Mesodermal cell (in vitro differentiated cells): ENCODE measurements at regions not wholly inside any gene's neighbourhood (a gene's known extent, or its start where the extent isn't known, plus 50 kb on each side); places are given as distances from the start of the nearest gene placed in this dataset.
"Not testable (repeated sequence)": the region's sequence is repeated elsewhere in the genome, so short reads cannot be mapped to it uniquely, and the experiment has no call there.

ENCODE experiments used
- H3K27ac ChIP-seq: 2 replicates; pipeline ENCODE4 v1.7.0; 2013; ENCODE audit warnings: mild to moderate bottlenecking, low read depth, low read length, moderate library complexity; ENCODE audit not compliant: severe bottlenecking
- H3K36me3 ChIP-seq: 2 replicates; pipeline ENCODE4 v1.7.1; 2013; ENCODE audit warnings: mild to moderate bottlenecking, low read length, moderate library complexity; ENCODE audit not compliant: control insufficient read depth, insufficient read depth
- H3K4me1 ChIP-seq: one replicate; pipeline ENCODE4 v1.7.1; 2013; ENCODE audit warnings: mild to moderate bottlenecking, low read length; ENCODE audit not compliant: insufficient read depth, control insufficient read depth, poor library complexity, severe bottlenecking
- H3K4me3 ChIP-seq: 2 replicates; pipeline ENCODE4 v1.7.0; 2013; ENCODE audit warnings: low read length, control low read depth, mild to moderate bottlenecking; ENCODE audit not compliant: insufficient read depth, poor library complexity, severe bottlenecking; ENCODE audit errors: extremely low read depth
- H3K9me3 ChIP-seq: 2 replicates; pipeline ENCODE4 v1.7.1; 2013; ENCODE audit warnings: mild to moderate bottlenecking, low read length, moderate library complexity; ENCODE audit not compliant: control insufficient read depth
- WGBS, 2 experiments: methylation state at CpG; one replicate each; pipeline ENCODE4 v1.1.5; 2013; ENCODE audit warnings: missing lambda C conversion rate in 2 of 2; ENCODE audit not compliant: insufficient coverage in 2 of 2; 5-methylcytosine and 5-hydroxymethylcytosine counted together

DNA sequence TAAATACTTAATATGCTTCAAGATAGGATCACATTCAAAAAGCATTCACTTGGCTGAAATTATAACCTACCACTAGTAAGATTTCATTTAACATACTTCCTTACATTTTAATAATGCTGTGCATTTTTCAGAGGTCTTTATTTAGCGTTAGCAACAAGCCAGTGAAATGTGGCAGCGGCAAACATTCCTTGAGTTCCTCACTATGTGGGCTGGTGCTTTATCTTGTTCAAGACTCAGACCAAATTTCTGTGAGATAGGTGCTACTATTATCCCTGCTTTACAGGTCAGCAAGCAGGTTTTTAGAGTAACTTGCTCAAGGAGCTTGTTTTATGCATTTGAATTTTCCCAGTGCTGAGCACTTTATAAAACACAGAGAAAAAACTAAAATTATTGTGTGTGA is 132.7 kb downstream of the PLPPR4 start:
- Histone ChIP-seq H3K4me1 (peaks cover 3% of the 10 kb centered on the region), H3K36me3 (no peaks in the 10 kb centered on the region), H3K4me3 (no peak overlapping the region), H3K9me3 (no peaks in the 10 kb centered on the region), H3K27ac (no peak overlapping the region)
- 55 to 83% methylated on average over 2 of the region's 2 CpGs for WGBS, 2 experiments

DNA sequence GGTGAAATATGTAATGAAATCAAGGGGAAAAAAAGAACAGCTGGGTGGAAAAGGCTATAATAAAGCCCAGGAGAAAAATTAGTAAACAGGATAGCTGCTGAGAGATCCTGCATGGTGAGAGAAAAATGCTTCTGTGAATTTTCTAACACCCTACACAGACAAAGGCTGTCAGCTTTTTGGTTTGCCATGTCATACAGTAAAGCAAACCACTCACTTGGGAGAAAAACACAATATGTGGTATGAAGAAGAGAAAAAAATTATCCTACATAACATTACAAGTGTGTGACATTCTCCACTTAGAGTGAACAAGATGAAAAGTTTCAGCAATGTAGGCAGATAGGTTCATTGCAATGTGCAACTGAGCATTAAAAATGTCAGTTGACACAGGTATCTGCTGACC is 133.6 kb downstream of the PLPPR4 start:
- Histone ChIP-seq H3K4me3 (no peak overlapping the region), H3K27ac (no peak overlapping the region), H3K4me1 (peaks cover 3% of the 10 kb centered on the region), H3K36me3 (no peaks in the 10 kb centered on the region), H3K9me3 (no peaks in the 10 kb centered on the region)

DNA sequence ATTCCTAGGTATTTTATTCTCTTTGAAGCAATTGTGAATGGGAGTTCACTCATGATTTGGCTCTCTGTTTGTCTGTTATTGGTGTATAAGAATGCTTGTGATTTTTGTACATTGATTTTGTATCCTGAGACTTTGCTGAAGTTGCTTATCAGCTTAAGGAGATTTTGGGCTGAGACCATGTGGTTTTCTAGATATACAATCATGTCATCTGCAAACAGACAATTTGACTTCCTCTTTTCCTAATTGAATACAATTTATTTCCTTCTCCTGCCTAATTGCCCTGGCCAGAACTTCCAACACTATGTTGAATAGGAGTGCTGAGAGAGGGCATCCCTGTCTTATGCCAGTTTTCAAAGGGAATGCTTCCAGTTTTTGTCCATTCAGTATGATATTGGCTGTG is 137.3 kb downstream of the PLPPR4 start:
- not testable (repeated sequence) for H3K27ac ChIP-seq, H3K9me3 ChIP-seq, H3K36me3 ChIP-seq

DNA sequence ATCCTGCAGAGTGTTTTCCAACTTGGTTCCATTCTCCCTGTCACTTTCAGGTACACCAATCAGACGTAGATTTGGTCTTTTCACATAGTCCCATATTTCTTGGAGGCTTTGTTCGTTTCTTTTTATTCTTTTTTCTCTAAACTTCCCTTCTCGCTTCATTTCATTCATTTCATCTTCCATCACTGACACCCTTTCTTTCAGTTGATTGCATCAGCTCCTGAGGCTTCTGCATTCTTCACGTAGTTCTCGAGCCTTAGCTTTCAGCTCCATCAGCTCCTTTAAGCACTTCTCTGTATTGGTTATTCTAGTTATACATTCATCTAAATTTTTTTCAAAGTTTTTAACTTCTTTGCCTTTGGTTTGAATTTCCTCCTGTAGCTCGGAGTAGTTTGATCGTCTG is 140.1 kb downstream of the PLPPR4 start:
- H3K36me3 ChIP-seq, H3K4me1 ChIP-seq, H3K9me3 ChIP-seq, H3K27ac ChIP-seq, H3K4me3 ChIP-seq: not testable (repeated sequence)
- WGBS, 2 experiments: no CpG with 5 or more reads among the region's 7 CpGs

More for the DNA sequence above, 137.3 kb downstream of the PLPPR4 start:
- H3K4me1 ChIP-seq, H3K4me3 ChIP-seq: not testable (repeated sequence)

DNA sequence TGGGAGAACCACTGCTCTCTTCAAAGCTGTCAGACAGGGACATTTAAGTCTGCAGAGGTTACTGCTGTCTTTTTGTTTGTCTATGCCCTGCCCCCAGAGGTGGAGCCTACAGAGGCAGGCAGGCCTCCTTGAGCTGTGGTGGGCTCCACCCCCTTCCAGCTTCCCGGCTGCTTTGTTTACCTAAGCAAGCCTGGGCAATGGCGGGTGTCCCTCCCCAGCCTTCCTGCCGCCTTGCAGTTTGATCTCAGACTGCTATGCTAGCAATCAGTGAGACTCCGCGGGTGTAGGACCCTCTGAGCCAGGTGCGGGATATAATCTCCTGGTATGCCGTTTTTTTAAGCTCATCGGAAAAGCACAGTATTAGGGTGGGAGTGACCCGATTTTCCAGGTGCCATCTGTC is 141.0 kb downstream of the PLPPR4 start:
- not testable (repeated sequence) for H3K4me3 ChIP-seq, H3K36me3 ChIP-seq, H3K9me3 ChIP-seq, H3K4me1 ChIP-seq, H3K27ac ChIP-seq
- WGBS, 2 experiments: 90 to 91% methylated on average over 3 to 9 of the region's 9 CpGs

DNA sequence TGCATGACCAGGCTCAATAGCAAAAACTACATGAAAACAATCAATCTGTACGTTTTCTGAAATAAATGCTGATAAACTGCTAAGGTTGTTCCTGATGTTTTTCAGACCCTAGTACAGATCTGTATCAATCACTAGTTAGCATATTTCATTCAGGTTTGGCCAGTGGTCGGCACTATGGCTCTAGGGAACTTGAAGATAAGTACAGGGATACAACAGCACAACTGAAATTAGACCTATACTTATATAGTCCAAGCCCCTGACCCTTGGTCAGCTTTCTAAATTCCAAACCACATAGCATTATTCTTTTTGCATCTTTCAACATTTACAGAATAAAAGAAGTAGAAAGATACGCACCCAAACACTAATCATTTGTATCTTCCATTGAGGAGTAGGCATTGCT is 142.7 kb downstream of the PLPPR4 start:
- no peaks in the 10 kb centered on the region for H3K36me3 ChIP-seq
- H3K4me3 ChIP-seq: no peak overlapping the region
- 80 to 90% methylated on average over 1 of the region's 3 CpGs for WGBS, 2 experiments

DNA sequence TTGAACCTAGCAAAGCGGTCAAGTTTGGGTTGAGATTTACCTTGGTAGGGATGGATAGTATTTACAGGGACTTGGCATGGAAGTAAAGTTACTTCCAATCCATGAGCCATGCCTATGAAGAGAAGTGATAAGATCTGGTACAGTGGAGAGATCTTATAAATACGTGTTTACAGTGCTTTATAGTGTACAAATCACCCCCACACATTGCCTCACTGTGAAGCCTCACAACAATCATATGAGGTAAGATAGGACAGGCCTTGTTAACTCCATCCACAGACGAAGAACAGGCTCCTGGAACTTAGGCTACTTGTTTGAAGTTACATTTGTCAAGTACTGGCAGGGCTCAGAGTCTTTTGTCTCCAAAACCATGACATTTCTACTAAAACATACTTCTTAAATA is 159.8 kb downstream of the PLPPR4 start:
- WGBS, 2 experiments: 100% methylated on average over 1 of the region's 3 CpGs
- Histone ChIP-seq H3K36me3 (no peaks in the 10 kb centered on the region), H3K9me3 (no peaks in the 10 kb centered on the region)

More for the DNA sequence above, 142.7 kb downstream of the PLPPR4 start:
- no peaks in the 10 kb centered on the region for H3K4me1 ChIP-seq
- H3K9me3 ChIP-seq: no peaks in the 10 kb centered on the region
- no peak overlapping the region for H3K27ac ChIP-seq

DNA sequence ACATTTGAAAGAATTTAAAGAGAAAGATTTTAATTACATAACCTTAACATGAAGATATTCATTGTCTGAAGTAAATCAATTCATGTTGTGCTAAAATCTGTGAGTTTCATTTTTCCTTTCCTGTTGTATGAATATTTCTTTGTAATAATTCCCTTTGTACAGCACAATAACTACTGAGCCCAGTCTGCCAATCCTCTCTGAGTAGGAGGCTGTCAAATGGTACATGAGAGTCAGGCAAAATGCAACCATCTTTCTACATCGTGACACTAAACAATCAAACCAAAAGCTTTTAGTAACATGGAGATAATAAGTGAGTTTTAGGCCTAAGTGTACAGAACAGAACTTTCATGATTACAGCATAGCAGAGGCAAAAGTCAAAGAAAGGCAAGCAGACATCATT is 165.5 kb downstream of the PLPPR4 start:
- Histone ChIP-seq H3K36me3 (no peaks in the 10 kb centered on the region), H3K4me1 (no peaks in the 10 kb centered on the region), H3K9me3 (no peaks in the 10 kb centered on the region), H3K27ac (no peak overlapping the region), H3K4me3 (no peak overlapping the region)
- WGBS, 2 experiments: no CpG with 5 or more reads among the region's 1 CpG

More for the DNA sequence above, 159.8 kb downstream of the PLPPR4 start:
- Histone ChIP-seq H3K4me1 (no peaks in the 10 kb centered on the region), H3K27ac (no peak overlapping the region), H3K4me3 (no peak overlapping the region)

DNA sequence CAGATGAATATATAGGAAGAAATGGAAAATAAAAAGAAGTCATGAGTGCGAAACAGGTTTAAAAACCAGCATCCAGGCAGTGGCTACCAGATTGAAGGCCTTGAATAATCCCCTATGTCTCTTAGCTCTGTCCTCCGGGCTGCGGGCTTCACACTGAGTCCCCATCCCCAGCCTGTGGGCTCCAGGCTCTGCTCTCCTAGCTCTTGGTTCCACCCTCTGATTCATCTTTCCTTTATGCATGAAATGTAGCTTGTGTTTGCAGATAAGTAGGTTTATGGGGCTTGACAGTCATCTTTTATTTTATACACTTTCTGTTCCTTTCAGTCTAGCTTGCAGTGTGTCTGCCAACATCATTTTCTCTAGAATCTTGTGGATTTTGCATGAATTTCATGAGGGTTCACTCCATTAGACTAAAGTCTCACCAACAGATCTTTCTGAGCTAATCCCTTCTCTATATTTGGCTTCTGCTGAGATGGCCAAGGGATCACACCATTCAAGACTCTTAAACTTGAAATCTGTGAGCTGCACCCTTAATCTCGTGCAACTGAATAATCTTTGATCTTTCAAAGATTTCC is 174.5 kb downstream of the PLPPR4 start:
- Histone ChIP-seq H3K4me1 (peaks cover 10% of the 10 kb centered on the region), H3K9me3 (no peaks in the 10 kb centered on the region), H3K36me3 (no peaks in the 10 kb centered on the region), H3K27ac (peak overlapping the region; percentile 79), H3K4me3 (no peak overlapping the region)
- WGBS, 2 experiments: 92 to 96% methylated on average over 4 of the region's 4 CpGs

DNA sequence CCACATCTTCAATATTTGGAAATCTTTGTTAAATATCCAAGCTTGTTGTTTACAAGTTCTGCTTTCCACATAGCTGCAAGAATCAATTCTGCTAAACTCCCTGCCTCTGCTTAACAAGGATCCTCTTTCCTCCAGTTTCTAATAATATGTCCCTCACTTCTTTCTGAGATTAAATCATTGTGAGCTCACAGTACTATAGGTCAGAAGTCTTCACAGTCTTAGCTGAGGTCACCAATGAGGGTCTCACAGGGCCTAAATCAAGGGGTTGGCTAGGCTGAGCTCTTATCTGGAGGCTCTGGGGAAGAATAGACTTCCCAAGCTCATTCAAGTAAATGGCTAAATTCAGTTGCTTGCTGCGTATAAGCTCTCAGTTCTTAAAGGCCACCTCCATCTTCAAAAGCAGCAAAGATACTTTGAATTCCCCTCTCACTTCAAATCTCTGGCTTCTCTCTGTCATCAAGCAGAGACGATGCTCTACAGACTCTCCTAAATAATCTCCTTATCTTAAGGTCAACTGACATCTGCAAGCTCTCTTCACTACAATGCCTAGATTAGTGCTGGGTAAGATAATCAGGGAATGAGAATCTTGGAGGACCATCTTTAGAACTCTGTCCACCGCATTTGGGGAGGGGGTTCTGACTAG is 175.3 kb downstream of the PLPPR4 start:
- no peaks in the 10 kb centered on the region for H3K36me3 ChIP-seq
- no peaks in the 10 kb centered on the region for H3K9me3 ChIP-seq
- no peak overlapping the region for H3K4me3 ChIP-seq
- 58 to 60% methylated on average over 1 to 3 of the region's 3 CpGs for WGBS, 2 experiments
- peak overlapping the region; percentile 79 for H3K27ac ChIP-seq
- peaks cover 10% of the 10 kb centered on the region for H3K4me1 ChIP-seq

DNA sequence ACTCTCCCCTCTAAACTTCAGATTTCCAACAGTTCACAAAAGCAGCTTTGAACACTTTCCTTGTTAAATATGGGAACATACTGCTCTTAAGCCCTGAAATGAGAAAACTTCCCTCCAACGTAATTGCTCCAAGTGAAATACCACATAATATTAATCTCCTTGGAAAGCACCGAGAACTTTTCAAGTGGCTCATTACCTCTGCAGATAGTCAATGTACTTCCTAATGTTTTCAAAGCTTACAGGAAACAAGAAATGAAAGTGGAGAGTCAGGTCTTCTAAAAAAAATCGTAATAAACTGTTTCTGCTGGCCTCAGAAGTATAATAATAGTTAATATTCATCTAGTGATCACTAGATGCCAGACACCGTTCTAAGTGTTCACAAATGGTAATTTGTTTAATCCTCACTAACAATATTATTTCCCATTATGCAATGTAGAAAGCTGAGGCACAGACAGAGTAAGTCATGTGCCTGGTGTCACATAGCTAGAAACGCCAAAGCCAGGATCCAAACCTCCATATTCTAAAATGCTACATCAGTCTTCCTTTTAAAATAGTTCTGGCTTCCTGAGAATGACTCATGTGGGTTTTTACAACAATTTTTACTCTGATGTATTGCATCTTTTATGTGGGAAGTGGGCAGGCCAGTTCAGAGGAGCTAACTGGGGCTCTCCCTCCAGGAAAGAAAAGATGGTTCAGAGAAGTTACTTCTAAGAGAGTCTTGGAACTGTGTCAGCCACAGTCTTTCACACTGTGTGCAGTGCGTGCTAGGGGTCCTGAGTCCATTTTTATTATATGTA is 177.2 kb downstream of the PLPPR4 start:
- H3K4me1 ChIP-seq: peaks cover 10% of the 10 kb centered on the region
- H3K9me3 ChIP-seq: no peaks in the 10 kb centered on the region
- H3K36me3 ChIP-seq: no peaks in the 10 kb centered on the region
- no peak overlapping the region for H3K27ac ChIP-seq
- 90 to 100% methylated on average over 4 of the region's 6 CpGs for WGBS, 2 experiments
- H3K4me3 ChIP-seq: no peak overlapping the region
